Hematopoietic multipotent progenitor cell treated with erythropoietin and hydrocortisone succinate and interleukin-3 and kit ligand, for 6 days (in vitro differentiated cells): ENCODE measurements at regions not wholly inside any gene's neighbourhood (a gene's known extent, or its start where the extent isn't known, plus 50 kb on each side); places are given as distances from the start of the nearest gene placed in this dataset.
"Not testable (repeated sequence)": the region's sequence is repeated elsewhere in the genome, so short reads cannot be mapped to it uniquely, and the experiment has no call there.

ENCODE experiments used
- DNase-seq: peaks from one replicate; pipeline ENCODE4 v3.0.0-alpha.2; 2015

- DNase-seq: no peak
Measured at GRCh38 chr2:4962419-4962818, 729.8 kb upstream of the SOX11 start.

GRCh38 chr2:4963106-4963505, 729.1 kb upstream of the SOX11 start:
- DNase-seq: no peak

- no peak for DNase-seq
Measured at GRCh38 chr2:4964001-4964540, 728.1 kb upstream of the SOX11 start.

GRCh38 chr2:4964579-4964978, 727.6 kb upstream of the SOX11 start:
- no peak for DNase-seq

GRCh38 chr2:4965556-4966320, 726.4 kb upstream of the SOX11 start:
- no peak for DNase-seq

GRCh38 chr2:4967206-4967605, 725.0 kb upstream of the SOX11 start:
- no peak for DNase-seq

GRCh38 chr2:4972472-4972871, 719.7 kb upstream of the SOX11 start:
- no peak for DNase-seq

GRCh38 chr2:4973354-4973753, 718.8 kb upstream of the SOX11 start:
- no peak for DNase-seq

GRCh38 chr2:4973973-4974372, 718.2 kb upstream of the SOX11 start:
- no peak for DNase-seq

- no peak for DNase-seq
Measured at GRCh38 chr2:4976407-4976806, 715.8 kb upstream of the SOX11 start.

- DNase-seq: no peak
Measured at GRCh38 chr2:4979111-4979510, 713.1 kb upstream of the SOX11 start.

GRCh38 chr2:4980995-4981394, 711.2 kb upstream of the SOX11 start:
- no peak for DNase-seq

- DNase-seq: no peak
Measured at GRCh38 chr2:4981802-4982409, 710.3 kb upstream of the SOX11 start.

- DNase-seq: not testable (repeated sequence)
Measured at GRCh38 chr2:4988444-4988843, 703.7 kb upstream of the SOX11 start.

GRCh38 chr2:4992226-4992625, 700.0 kb upstream of the SOX11 start:
- no peak for DNase-seq

- no peak for DNase-seq
Measured at GRCh38 chr2:4995466-4995865, 696.7 kb upstream of the SOX11 start.

- DNase-seq: no peak
Measured at GRCh38 chr2:5007596-5007995, 684.6 kb upstream of the SOX11 start.

GRCh38 chr2:5019324-5019723, 672.9 kb upstream of the SOX11 start:
- no peak for DNase-seq

GRCh38 chr2:5020116-5020875, 671.9 kb upstream of the SOX11 start:
- DNase-seq: no peak

GRCh38 chr2:5021136-5021535, 671.0 kb upstream of the SOX11 start:
- no peak for DNase-seq

- DNase-seq: peak; percentile 1
Measured at GRCh38 chr2:5022061-5022460, 670.1 kb upstream of the SOX11 start.

GRCh38 chr2:5022708-5023635, 669.2 kb upstream of the SOX11 start:
- DNase-seq: not testable (repeated sequence)
